GM13976 (cell line): ENCODE measurements at regions not wholly inside any gene's neighbourhood (a gene's known extent, or its start where the extent isn't known, plus 50 kb on each side); places are given as distances from the start of the nearest gene placed in this dataset.

ENCODE experiments used
- DNase-seq: peaks from one replicate; pipeline ENCODE4 v3.0.0; 2012; ENCODE audit warnings: low spot score
- in situ Hi-C: fragments of 300-500 bp; cut with MboI; formaldehyde crosslinking; loops from one replicate; pipeline ENCODE4 v1.12.0; 2022; ENCODE audit warnings: low sequenced_read_pairs, mixed read lengths, inconsistent platforms; ENCODE audit not compliant: unreplicated experiment
- TF ChIP-seq, protein P1 (sequence below): IDR thresholded peaks from 2 replicates; pipeline ENCODE4 v1.5.1; 2012; ENCODE audit warnings: borderline replicate concordance, mild to moderate bottlenecking; ENCODE audit not compliant: insufficient read depth; ENCODE audit errors: extremely low read depth, missing control alignments, control extremely low read depth

- TF ChIP-seq, protein P1, sequence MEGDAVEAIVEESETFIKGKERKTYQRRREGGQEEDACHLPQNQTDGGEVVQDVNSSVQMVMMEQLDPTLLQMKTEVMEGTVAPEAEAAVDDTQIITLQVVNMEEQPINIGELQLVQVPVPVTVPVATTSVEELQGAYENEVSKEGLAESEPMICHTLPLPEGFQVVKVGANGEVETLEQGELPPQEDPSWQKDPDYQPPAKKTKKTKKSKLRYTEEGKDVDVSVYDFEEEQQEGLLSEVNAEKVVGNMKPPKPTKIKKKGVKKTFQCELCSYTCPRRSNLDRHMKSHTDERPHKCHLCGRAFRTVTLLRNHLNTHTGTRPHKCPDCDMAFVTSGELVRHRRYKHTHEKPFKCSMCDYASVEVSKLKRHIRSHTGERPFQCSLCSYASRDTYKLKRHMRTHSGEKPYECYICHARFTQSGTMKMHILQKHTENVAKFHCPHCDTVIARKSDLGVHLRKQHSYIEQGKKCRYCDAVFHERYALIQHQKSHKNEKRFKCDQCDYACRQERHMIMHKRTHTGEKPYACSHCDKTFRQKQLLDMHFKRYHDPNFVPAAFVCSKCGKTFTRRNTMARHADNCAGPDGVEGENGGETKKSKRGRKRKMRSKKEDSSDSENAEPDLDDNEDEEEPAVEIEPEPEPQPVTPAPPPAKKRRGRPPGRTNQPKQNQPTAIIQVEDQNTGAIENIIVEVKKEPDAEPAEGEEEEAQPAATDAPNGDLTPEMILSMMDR: no peak
- in situ Hi-C loops: no loop called here
- no peak for DNase-seq
These were observed 245.7 kb downstream of the NSG2 start for GRCh38 chr5:174291162-174291561.

GRCh38 chr5:174292348-174292747, 246.8 kb downstream of the NSG2 start:
- in situ Hi-C loops: no loop called here
- TF ChIP-seq, protein P1: no peak
- DNase-seq: no peak

GRCh38 chr5:174293006-174293405, 247.5 kb downstream of the NSG2 start:
- DNase-seq: no peak
- in situ Hi-C loops: no loop called here
- TF ChIP-seq, protein P1: no peak

DNA sequence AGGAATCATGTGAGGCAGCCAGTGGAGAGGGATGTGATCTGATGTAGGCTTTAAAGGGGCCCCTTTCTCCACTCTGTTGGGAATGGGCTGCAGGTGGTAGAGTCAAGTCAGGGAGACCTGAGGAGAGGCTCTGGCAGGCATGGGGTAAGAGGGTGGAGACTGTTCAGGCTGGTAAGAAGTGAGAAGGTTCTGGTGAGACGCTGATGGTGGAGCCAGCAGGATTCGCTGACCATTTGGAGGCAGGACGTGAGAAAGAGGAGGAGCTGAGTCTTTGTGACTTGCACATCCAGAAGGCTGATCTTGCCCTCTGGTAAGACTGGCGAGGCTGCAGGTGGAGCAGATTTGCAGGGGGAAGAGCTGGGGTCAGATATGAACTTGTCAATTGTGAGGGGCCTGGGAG, 248.0 kb downstream of the NSG2 start:
- in situ Hi-C loops: no loop called here
- DNase-seq: no peak

GRCh38 chr5:174294891-174295620, 249.6 kb downstream of the NSG2 start:
- in situ Hi-C loops: no loop called here
- no peak for DNase-seq

More for the DNA sequence above, 248.0 kb downstream of the NSG2 start:
- TF ChIP-seq, protein P1: no peak

GRCh38 chr5:174295702-174296436, 250.4 kb downstream of the NSG2 start:
- in situ Hi-C loops: no loop called here

More at GRCh38 chr5:174294891-174295620, 249.6 kb downstream of the NSG2 start:
- TF ChIP-seq, protein P1: no peak

More at GRCh38 chr5:174295702-174296436, 250.4 kb downstream of the NSG2 start:
- TF ChIP-seq, protein P1: no peak
- DNase-seq: no peak
